ENCODE measurements at regions not wholly inside any gene's neighbourhood (a gene's known extent, or its start where the extent isn't known, plus 50 kb on each side); places are given as distances from the start of the nearest gene placed in this dataset.
A peak's percentile ranks its signal among the peaks of the same experiment; 100 is the strongest.

- H3K4me1 ChIP-seq (ENCODE audit: control insufficient read depth, insufficient read depth, low read length) = no peaks in the 10 kb centered on the region
- no peaks in the 10 kb centered on the region for H3K27me3 ChIP-seq (ENCODE audit: control insufficient read depth, insufficient read depth, low read length)
- no peaks in the 10 kb centered on the region for H3K36me3 ChIP-seq (ENCODE audit: control insufficient read depth, insufficient read depth, low read length)
- DNase-seq = no peak
- no peaks in the 10 kb centered on the region for H3K9me3 ChIP-seq (replicated peaks; ENCODE audit: control insufficient read depth, low read depth, low read length)
- no peak overlapping the region for H3K27ac ChIP-seq (ENCODE audit: low read length)
- no CpG with 5 or more reads among the region's 1 CpG for WGBS (ENCODE audit: insufficient coverage)
- no peak overlapping the region for H3K4me3 ChIP-seq (ENCODE audit: low read length)
Observed at GRCh38 chr13:63542770-63543169, 2127.1 kb upstream of the PCDH20 start.

DNA sequence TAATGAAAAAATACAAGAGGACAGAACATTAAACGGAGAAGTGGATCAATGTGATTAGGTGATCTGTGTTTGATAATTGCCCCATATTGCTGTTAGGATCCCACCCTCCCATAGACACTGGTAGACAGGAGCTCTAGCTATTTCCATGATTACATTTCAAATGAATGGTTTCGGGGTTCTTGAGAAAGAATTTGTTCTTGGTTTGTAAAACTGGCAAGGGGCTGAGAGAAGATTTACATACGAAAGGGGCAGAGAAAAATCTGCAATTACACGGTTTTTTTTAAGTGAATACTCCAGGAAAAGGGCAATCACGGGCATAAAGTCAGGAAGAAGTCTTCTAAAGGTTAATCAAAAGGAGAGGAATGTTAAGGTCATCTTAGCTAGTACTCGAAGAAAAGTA lies 2125.7 kb upstream of the PCDH20 start:
- H3K9me3 ChIP-seq (replicated peaks; ENCODE audit: control insufficient read depth, low read depth, low read length) = no peaks in the 10 kb centered on the region
- H3K27me3 ChIP-seq (ENCODE audit: control insufficient read depth, insufficient read depth, low read length) = no peaks in the 10 kb centered on the region
- H3K27ac ChIP-seq (ENCODE audit: low read length) = no peak overlapping the region
- H3K4me1 ChIP-seq (ENCODE audit: control insufficient read depth, insufficient read depth, low read length) = no peaks in the 10 kb centered on the region
- no peak for DNase-seq
- WGBS (ENCODE audit: insufficient coverage) = 45% methylated on average over 3 of the region's 6 CpGs
- H3K36me3 ChIP-seq (ENCODE audit: control insufficient read depth, insufficient read depth, low read length) = no peaks in the 10 kb centered on the region
- H3K4me3 ChIP-seq (ENCODE audit: low read length) = no peak overlapping the region

- DNase-seq = no peak
- no peak overlapping the region for H3K4me3 ChIP-seq (ENCODE audit: low read length)
- H3K27ac ChIP-seq (ENCODE audit: low read length) = no peak overlapping the region
- WGBS (ENCODE audit: insufficient coverage) = no CpG with 5 or more reads among the region's 1 CpG
- no peaks in the 10 kb centered on the region for H3K4me1 ChIP-seq (ENCODE audit: control insufficient read depth, insufficient read depth, low read length)
- no peaks in the 10 kb centered on the region for H3K36me3 ChIP-seq (ENCODE audit: control insufficient read depth, insufficient read depth, low read length)
- H3K9me3 ChIP-seq (replicated peaks; ENCODE audit: control insufficient read depth, low read depth, low read length) = no peaks in the 10 kb centered on the region
- no peaks in the 10 kb centered on the region for H3K27me3 ChIP-seq (ENCODE audit: control insufficient read depth, insufficient read depth, low read length)
Observed at GRCh38 chr13:63540061-63540460, 2124.4 kb upstream of the PCDH20 start.

DNA sequence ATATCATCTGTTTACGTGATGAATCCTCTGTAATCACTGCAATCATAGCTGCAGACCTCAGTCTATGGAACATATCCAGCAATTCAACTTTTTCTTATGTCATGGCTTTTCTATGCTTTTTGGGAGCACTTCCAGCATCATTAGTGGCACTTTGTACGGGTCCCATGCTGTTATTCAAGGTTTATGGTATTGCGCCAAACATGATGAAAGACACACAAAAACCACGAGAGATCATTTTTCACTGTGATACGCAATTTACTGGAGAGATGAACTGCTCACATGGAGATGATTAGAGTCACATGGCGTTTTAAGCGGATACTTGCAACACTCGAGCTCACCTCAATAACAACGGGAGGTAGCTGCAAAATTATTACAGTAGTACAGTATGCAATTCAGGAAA lies 2101.7 kb upstream of the PCDH20 start:
- Histone ChIP-seq H3K27me3 (ENCODE audit: control insufficient read depth, insufficient read depth, low read length) (no peaks in the 10 kb centered on the region), H3K4me1 (ENCODE audit: control insufficient read depth, insufficient read depth, low read length) (no peaks in the 10 kb centered on the region), H3K27ac (ENCODE audit: low read length) (no peak overlapping the region), H3K4me3 (ENCODE audit: low read length) (no peak overlapping the region), H3K36me3 (ENCODE audit: control insufficient read depth, insufficient read depth, low read length) (no peaks in the 10 kb centered on the region), H3K9me3 (replicated peaks; ENCODE audit: control insufficient read depth, low read depth, low read length) (no peaks in the 10 kb centered on the region)
- WGBS (ENCODE audit: insufficient coverage) = 30% methylated on average over 5 of the region's 9 CpGs
- DNase-seq = peak; percentile 91

- no peaks in the 10 kb centered on the region for H3K27me3 ChIP-seq (ENCODE audit: control insufficient read depth, insufficient read depth, low read length)
- H3K4me1 ChIP-seq (ENCODE audit: control insufficient read depth, insufficient read depth, low read length) = no peaks in the 10 kb centered on the region
- DNase-seq = no peak
- no peak overlapping the region for H3K4me3 ChIP-seq (ENCODE audit: low read length)
- no peaks in the 10 kb centered on the region for H3K36me3 ChIP-seq (ENCODE audit: control insufficient read depth, insufficient read depth, low read length)
- no peaks in the 10 kb centered on the region for H3K9me3 ChIP-seq (replicated peaks; ENCODE audit: control insufficient read depth, low read depth, low read length)
- no peak overlapping the region for H3K27ac ChIP-seq (ENCODE audit: low read length)
- no CpG with 5 or more reads among the region's 1 CpG for WGBS (ENCODE audit: insufficient coverage)
Observed at GRCh38 chr13:63516124-63516523, 2100.5 kb upstream of the PCDH20 start.

- no peaks in the 10 kb centered on the region for H3K36me3 ChIP-seq (ENCODE audit: control insufficient read depth, insufficient read depth, low read length)
- no peak overlapping the region for H3K4me3 ChIP-seq (ENCODE audit: low read length)
- H3K9me3 ChIP-seq (replicated peaks; ENCODE audit: control insufficient read depth, low read depth, low read length) = no peaks in the 10 kb centered on the region
- H3K4me1 ChIP-seq (ENCODE audit: control insufficient read depth, insufficient read depth, low read length) = no peaks in the 10 kb centered on the region
- no peak overlapping the region for H3K27ac ChIP-seq (ENCODE audit: low read length)
- WGBS (ENCODE audit: insufficient coverage) = no CpG with 5 or more reads among the region's 2 CpGs
- no peaks in the 10 kb centered on the region for H3K27me3 ChIP-seq (ENCODE audit: control insufficient read depth, insufficient read depth, low read length)
- no peak for DNase-seq
Observed at GRCh38 chr13:63514886-63515285, 2099.2 kb upstream of the PCDH20 start.

- H3K27ac ChIP-seq (ENCODE audit: low read length) = no peak overlapping the region
- DNase-seq = no peak
- H3K9me3 ChIP-seq (replicated peaks; ENCODE audit: control insufficient read depth, low read depth, low read length) = no peaks in the 10 kb centered on the region
- no peaks in the 10 kb centered on the region for H3K4me1 ChIP-seq (ENCODE audit: control insufficient read depth, insufficient read depth, low read length)
- H3K27me3 ChIP-seq (ENCODE audit: control insufficient read depth, insufficient read depth, low read length) = no peaks in the 10 kb centered on the region
- H3K36me3 ChIP-seq (ENCODE audit: control insufficient read depth, insufficient read depth, low read length) = no peaks in the 10 kb centered on the region
- no peak overlapping the region for H3K4me3 ChIP-seq (ENCODE audit: low read length)
- WGBS (ENCODE audit: insufficient coverage) = 78% methylated on average over 5 of the region's 8 CpGs
Observed at GRCh38 chr13:63512095-63512494, 2096.4 kb upstream of the PCDH20 start.

DNA sequence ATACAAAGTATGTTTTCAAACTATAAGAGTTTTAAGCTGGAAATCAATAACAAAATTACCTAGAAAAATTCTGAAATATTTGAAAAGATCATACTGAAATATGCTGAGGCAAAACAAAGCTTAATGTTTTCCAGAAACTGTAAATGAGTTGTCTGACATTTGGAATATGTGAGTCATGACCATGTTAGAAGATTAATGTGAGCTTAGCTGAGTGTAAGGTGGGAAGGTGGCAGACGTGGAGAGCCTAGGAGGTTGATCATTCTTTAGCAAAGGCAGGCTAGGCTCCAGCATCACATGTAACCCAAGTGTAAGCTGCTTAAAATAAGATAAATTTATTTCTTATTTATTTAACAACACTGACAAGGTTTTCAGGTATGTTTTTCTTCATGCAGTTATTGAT lies 2086.1 kb upstream of the PCDH20 start:
- no peaks in the 10 kb centered on the region for H3K4me1 ChIP-seq (ENCODE audit: control insufficient read depth, insufficient read depth, low read length)
- H3K9me3 ChIP-seq (replicated peaks; ENCODE audit: control insufficient read depth, low read depth, low read length) = peaks cover 4% of the 10 kb centered on the region
- no peaks in the 10 kb centered on the region for H3K36me3 ChIP-seq (ENCODE audit: control insufficient read depth, insufficient read depth, low read length)
- H3K27ac ChIP-seq (ENCODE audit: low read length) = no peak overlapping the region
- H3K27me3 ChIP-seq (ENCODE audit: control insufficient read depth, insufficient read depth, low read length) = no peaks in the 10 kb centered on the region
- WGBS (ENCODE audit: insufficient coverage) = no CpG with 5 or more reads among the region's 1 CpG
- no peak for DNase-seq
- no peak overlapping the region for H3K4me3 ChIP-seq (ENCODE audit: low read length)

GRCh38 chr13:63497601-63498000 lies 2082.0 kb upstream of the PCDH20 start:
- Histone ChIP-seq H3K4me1 (ENCODE audit: control insufficient read depth, insufficient read depth, low read length) (no peaks in the 10 kb centered on the region), H3K36me3 (ENCODE audit: control insufficient read depth, insufficient read depth, low read length) (no peaks in the 10 kb centered on the region), H3K27me3 (ENCODE audit: control insufficient read depth, insufficient read depth, low read length) (no peaks in the 10 kb centered on the region), H3K4me3 (ENCODE audit: low read length) (no peak overlapping the region), H3K9me3 (replicated peaks; ENCODE audit: control insufficient read depth, low read depth, low read length) (peaks cover 4% of the 10 kb centered on the region), H3K27ac (ENCODE audit: low read length) (no peak overlapping the region)
- no peak for DNase-seq

DNA sequence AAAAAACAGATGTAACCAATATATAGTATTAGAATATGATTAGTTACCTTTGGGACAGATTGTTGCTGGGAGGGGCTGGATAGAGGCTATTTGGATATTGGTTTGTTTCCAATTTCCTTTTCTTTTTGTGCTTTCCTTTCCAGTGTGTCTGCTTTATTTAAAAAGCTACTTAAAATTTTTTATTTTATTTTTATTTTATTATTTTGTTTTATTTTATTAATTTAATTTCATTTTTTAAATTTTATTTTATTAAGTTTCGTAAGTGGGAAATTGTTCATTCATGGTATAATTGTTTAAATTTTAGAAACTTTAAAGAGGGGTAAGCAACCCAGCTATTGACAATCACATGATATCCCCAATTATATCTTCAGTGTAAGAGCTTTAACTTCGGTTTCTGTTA lies 2077.0 kb upstream of the PCDH20 start:
- Histone ChIP-seq H3K4me3 (ENCODE audit: low read length) (no peak overlapping the region), H3K36me3 (ENCODE audit: control insufficient read depth, insufficient read depth, low read length) (no peaks in the 10 kb centered on the region), H3K4me1 (ENCODE audit: control insufficient read depth, insufficient read depth, low read length) (no peaks in the 10 kb centered on the region), H3K9me3 (replicated peaks; ENCODE audit: control insufficient read depth, low read depth, low read length) (peaks cover 4% of the 10 kb centered on the region), H3K27me3 (ENCODE audit: control insufficient read depth, insufficient read depth, low read length) (no peaks in the 10 kb centered on the region), H3K27ac (ENCODE audit: low read length) (no peak overlapping the region)
- peak; percentile 15 for DNase-seq
- WGBS (ENCODE audit: insufficient coverage) = no CpG with 5 or more reads among the region's 2 CpGs

GRCh38 chr13:63490149-63490548 lies 2074.5 kb upstream of the PCDH20 start:
- DNase-seq = peak; percentile 16
- H3K27me3 ChIP-seq (ENCODE audit: control insufficient read depth, insufficient read depth, low read length) = no peaks in the 10 kb centered on the region
- H3K9me3 ChIP-seq (replicated peaks; ENCODE audit: control insufficient read depth, low read depth, low read length) = no peaks in the 10 kb centered on the region
- H3K36me3 ChIP-seq (ENCODE audit: control insufficient read depth, insufficient read depth, low read length) = no peaks in the 10 kb centered on the region
- H3K27ac ChIP-seq (ENCODE audit: low read length) = no peak overlapping the region
- no CpG with 5 or more reads among the region's 1 CpG for WGBS (ENCODE audit: insufficient coverage)
- no peak overlapping the region for H3K4me3 ChIP-seq (ENCODE audit: low read length)
- H3K4me1 ChIP-seq (ENCODE audit: control insufficient read depth, insufficient read depth, low read length) = no peaks in the 10 kb centered on the region
